ENCODE measurements at regions not wholly inside any gene's neighbourhood (a gene's known extent, or its start where the extent isn't known, plus 50 kb on each side); places are given as distances from the start of the nearest gene placed in this dataset.

DNA sequence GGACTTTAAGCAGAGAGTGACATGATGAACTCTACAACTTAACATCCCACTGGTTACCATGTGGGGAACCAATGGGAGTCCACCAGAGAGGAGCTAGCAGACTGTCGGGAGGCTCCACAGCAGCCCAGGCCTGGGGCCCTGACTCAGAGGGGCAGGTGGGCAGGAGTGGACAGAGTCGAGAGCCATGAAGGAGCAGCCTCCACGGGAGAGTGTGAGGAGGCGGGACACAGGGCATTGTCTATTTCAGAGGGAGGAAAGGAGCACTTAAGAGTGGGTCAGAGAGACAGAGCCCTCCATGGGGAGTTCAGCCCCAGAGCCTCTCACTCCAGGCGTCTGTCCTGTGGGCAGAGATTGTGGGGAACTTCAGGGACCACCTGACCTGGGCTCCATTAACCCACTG, 118.7 kb downstream of the CYP26B1 start:
- H3K4me3 Mint-ChIP-seq, result no peak overlapping the region
- H3K4me1 Mint-ChIP-seq, result no peaks in the 10 kb centered on the region
- no peak overlapping the region for H3K27ac Mint-ChIP-seq
- TF ChIP-seq, protein P1, sequence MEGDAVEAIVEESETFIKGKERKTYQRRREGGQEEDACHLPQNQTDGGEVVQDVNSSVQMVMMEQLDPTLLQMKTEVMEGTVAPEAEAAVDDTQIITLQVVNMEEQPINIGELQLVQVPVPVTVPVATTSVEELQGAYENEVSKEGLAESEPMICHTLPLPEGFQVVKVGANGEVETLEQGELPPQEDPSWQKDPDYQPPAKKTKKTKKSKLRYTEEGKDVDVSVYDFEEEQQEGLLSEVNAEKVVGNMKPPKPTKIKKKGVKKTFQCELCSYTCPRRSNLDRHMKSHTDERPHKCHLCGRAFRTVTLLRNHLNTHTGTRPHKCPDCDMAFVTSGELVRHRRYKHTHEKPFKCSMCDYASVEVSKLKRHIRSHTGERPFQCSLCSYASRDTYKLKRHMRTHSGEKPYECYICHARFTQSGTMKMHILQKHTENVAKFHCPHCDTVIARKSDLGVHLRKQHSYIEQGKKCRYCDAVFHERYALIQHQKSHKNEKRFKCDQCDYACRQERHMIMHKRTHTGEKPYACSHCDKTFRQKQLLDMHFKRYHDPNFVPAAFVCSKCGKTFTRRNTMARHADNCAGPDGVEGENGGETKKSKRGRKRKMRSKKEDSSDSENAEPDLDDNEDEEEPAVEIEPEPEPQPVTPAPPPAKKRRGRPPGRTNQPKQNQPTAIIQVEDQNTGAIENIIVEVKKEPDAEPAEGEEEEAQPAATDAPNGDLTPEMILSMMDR (IDR thresholded peaks at IDR 0.05; ENCODE audit: unreplicated experiment in 3 of 3), result no peak
- peaks cover 5% of the 10 kb centered on the region for H3K27me3 Mint-ChIP-seq (ENCODE audit: low read depth)
- H3K9me3 Mint-ChIP-seq, result no peaks in the 10 kb centered on the region
- H3K36me3 Mint-ChIP-seq (ENCODE audit: low read depth), result no peaks in the 10 kb centered on the region

DNA sequence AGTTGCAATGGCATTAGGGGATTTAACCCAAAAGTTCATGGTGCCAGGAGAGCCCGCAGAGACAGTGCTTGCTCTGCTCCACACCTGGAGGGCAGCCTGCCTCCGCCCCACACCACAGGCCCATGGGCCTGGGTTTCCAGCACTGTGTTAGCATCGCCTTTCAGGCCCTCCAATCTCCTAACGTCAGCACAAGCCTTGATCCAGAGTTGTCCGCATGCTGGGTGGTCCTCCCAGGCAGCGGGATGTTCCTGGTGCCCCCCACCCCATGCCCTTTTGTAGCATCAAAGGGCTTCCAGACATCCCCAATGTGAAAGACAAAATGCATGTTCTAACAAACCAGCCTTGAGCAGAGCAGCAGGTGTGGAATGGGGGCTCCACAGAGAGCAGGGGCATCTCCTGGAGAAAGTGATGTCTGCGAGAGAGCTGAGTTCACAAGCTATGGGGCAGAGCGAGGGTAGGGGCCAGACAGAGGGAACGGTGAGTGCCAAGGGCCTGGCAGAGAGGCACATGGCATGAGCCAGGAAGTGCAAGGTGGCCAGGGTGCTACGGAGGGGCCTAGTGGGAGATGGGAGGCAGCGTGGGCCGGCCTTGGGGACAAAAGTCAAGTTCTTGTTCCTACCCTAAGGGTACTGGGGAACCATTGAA, 119.2 kb downstream of the CYP26B1 start:
- peaks cover 5% of the 10 kb centered on the region for H3K27me3 Mint-ChIP-seq (ENCODE audit: low read depth)
- TF ChIP-seq, protein P1 (IDR thresholded peaks at IDR 0.05; ENCODE audit: unreplicated experiment in 3 of 3), result no peak
- H3K4me1 Mint-ChIP-seq, result no peaks in the 10 kb centered on the region
- H3K9me3 Mint-ChIP-seq, result no peaks in the 10 kb centered on the region
- H3K36me3 Mint-ChIP-seq (ENCODE audit: low read depth), result no peaks in the 10 kb centered on the region
- no peak overlapping the region for H3K27ac Mint-ChIP-seq
- H3K4me3 Mint-ChIP-seq, result no peak overlapping the region

DNA sequence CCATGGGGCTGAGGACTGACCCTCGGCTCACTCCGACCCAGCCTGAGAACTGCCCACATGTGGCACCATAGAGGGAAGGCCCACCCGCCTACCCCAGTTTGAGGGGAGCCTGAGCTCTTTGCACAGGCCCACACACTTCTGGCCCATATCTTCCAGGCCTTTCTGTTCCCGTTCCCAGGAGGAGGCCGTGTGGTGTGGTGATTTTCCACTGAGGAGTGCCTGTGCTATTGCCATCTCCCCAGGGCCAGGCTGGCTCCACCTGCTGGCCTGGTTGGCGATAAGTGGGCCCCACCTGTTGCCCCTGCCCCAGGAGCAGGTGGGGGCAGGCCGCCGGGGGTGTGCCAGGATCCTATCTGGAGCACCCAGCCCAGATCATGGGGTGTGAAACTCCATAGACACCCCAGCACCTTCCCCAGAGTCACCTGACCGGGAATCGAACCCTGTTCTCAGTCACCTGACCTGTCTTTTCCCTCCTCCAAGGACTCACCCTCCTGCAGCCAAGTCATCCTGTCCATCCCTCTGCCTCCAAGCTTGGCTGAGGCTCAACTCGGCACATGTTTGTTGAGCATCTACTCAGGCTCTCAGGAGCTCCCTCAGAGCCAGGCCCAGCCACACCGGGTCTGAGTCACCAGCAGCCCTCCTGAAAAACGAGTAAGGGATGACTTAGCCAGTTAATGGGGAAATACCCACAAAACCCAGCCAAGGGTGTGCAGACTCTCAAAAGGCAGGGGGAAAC, 120.1 kb downstream of the CYP26B1 start:
- TF ChIP-seq, protein P1 (IDR thresholded peaks at IDR 0.05; ENCODE audit: unreplicated experiment in 3 of 3), result no peak
- Mint-ChIP-seq H3K4me3 (no peak overlapping the region), H3K27ac (no peak overlapping the region)

DNA sequence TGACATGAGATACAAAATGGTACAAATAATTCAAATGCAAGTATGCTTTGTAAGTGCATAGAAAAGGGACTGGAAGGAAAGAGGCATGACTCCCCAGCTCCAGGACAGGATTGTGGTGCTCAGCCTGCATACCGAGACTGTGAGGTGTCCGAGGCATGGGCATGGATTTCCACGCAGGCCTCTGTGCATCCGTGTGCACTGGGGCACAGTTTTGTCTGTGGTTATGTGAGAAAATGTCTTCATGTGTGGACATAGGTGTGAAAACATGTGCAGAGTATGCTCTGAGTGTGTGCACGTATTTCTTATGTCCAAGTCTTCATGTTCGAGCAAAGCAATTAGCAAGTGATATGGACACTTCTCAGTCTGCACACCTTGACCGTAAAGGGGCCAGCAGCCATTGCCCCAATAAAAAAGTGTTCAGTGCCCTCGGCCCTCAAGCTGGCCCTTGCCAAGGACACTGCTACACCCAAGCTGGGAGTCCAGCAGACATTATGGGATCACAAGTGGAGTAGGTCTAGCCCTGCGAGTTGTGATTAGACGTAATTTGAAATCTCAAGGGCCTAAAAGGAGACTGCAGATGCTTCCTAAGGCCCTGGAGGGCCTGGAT, 120.7 kb downstream of the CYP26B1 start:
- Mint-ChIP-seq H3K9me3 (no peaks in the 10 kb centered on the region), H3K27me3 (ENCODE audit: low read depth) (peaks cover 5% of the 10 kb centered on the region), H3K27ac (no peak overlapping the region), H3K4me3 (no peak overlapping the region), H3K4me1 (no peaks in the 10 kb centered on the region), H3K36me3 (ENCODE audit: low read depth) (no peaks in the 10 kb centered on the region)
- TF ChIP-seq, protein P1 (IDR thresholded peaks at IDR 0.05; ENCODE audit: unreplicated experiment in 3 of 3), result no peak

More for the DNA sequence above, 120.1 kb downstream of the CYP26B1 start:
- H3K36me3 Mint-ChIP-seq (ENCODE audit: low read depth), result no peaks in the 10 kb centered on the region
- no peaks in the 10 kb centered on the region for H3K9me3 Mint-ChIP-seq
- H3K27me3 Mint-ChIP-seq (ENCODE audit: low read depth), result peaks cover 5% of the 10 kb centered on the region
- H3K4me1 Mint-ChIP-seq, result no peaks in the 10 kb centered on the region

DNA sequence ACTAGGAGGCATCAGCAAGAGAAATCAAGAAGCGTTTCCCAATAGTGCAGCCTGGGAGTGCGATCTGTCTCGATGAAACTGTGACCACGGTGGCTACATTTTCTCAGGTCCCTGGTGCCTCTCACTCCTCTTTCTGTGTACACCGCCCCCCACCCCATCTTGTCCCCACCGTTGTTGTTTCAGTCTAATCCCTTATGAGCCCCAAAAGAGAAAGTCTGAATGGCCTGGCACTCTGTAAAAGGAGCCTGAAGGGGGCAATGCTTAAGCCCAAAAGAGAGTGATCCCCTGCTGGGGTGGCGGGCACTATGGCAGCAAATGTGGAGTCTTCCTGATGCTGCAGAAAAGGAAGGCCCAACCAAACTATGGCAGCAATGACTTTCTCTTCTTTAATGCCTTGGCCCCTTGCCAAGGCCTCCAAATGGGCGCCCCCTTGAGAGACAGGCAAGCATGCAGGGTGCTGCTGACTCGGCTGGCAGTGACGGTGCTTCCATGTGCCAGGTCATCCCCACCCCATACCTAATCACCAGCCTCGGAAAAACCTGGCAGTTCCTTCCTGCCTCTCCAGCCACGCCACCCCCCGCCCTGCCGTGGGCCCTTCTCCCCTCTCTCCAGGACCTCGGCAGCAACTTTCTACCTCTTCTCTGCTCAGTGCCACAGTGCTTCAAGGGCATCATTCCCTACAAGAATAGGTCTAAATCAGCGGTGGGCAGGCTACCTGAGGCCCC, 123.0 kb downstream of the CYP26B1 start:
- no peak overlapping the region for H3K27ac Mint-ChIP-seq
- no peaks in the 10 kb centered on the region for H3K9me3 Mint-ChIP-seq
- H3K4me3 Mint-ChIP-seq, result no peak overlapping the region
- H3K27me3 Mint-ChIP-seq (ENCODE audit: low read depth), result no peaks in the 10 kb centered on the region
- H3K4me1 Mint-ChIP-seq, result no peaks in the 10 kb centered on the region
- TF ChIP-seq, protein P1 (IDR thresholded peaks at IDR 0.05; ENCODE audit: unreplicated experiment in 3 of 3), result no peak
- no peaks in the 10 kb centered on the region for H3K36me3 Mint-ChIP-seq (ENCODE audit: low read depth)

Measured in nephron (organoid).